ENCODE measurements at regions not wholly inside any gene's neighbourhood (a gene's known extent, or its start where the extent isn't known, plus 50 kb on each side); places are given as distances from the start of the nearest gene placed in this dataset.
A peak's percentile ranks its signal among the peaks of the same experiment; 100 is the strongest.
"Not testable (repeated sequence)": the region's sequence is repeated elsewhere in the genome, so short reads cannot be mapped to it uniquely, and the experiment has no call there.

DNA sequence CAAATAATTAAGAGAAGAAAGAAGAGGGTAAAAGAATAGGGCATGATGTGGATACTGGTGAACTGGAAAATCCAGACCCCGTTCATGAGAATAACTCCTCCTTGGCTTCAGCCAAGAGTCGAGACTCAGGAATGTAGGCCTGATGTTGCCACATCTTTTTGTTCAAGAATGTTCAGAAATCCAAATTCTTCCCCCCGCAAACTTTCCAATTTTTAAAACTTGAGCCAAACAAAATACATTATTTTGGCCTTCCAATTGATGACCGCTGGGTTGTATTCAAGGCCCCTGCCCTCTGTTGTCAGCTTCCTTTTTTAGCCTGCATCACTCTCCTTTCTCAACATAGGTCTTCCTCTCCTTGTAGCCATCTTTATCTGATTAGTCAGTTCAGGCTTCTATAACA is 106.1 kb downstream of the TNFAIP3 start:
- no peak for DNase-seq
- no peak overlapping the region for H2AFZ ChIP-seq (ENCODE audit: low read length)
- no peak overlapping the region for H3K27ac ChIP-seq (ENCODE audit: low read length)
- no peaks in the 10 kb centered on the region for H3K9me2 ChIP-seq (replicated peaks; ENCODE audit: insufficient read depth, low read length)
- no peak overlapping the region for H3K4me2 ChIP-seq (ENCODE audit: low read depth, low read length, poor library complexity, severe bottlenecking)
- H3K9ac ChIP-seq (ENCODE audit: low read length): no peak overlapping the region
- H3K9me3 ChIP-seq (ENCODE audit: low read length): no peaks in the 10 kb centered on the region
- no peaks in the 10 kb centered on the region for H3K79me2 ChIP-seq (ENCODE audit: low read length)
- no peaks in the 10 kb centered on the region for H3K4me1 ChIP-seq (ENCODE audit: low read length)
- H3K27me3 ChIP-seq (ENCODE audit: low read length): no peaks in the 10 kb centered on the region
- H3K36me3 ChIP-seq (ENCODE audit: insufficient read depth, low read length): no peaks in the 10 kb centered on the region
- H4K20me1 ChIP-seq (ENCODE audit: insufficient read depth, low read depth, low read length): no peaks in the 10 kb centered on the region
- H3K4me3 ChIP-seq (ENCODE audit: low read length): no peak overlapping the region

- H4K20me1 ChIP-seq (ENCODE audit: insufficient read depth, low read depth, low read length): no peaks in the 10 kb centered on the region
- H3K4me3 ChIP-seq (ENCODE audit: low read length): no peak overlapping the region
- H3K9me3 ChIP-seq (ENCODE audit: low read length): no peaks in the 10 kb centered on the region
- no peak overlapping the region for H3K9ac ChIP-seq (ENCODE audit: low read length)
- H3K9me2 ChIP-seq (replicated peaks; ENCODE audit: insufficient read depth, low read length): no peaks in the 10 kb centered on the region
- H3K36me3 ChIP-seq (ENCODE audit: insufficient read depth, low read length): no peaks in the 10 kb centered on the region
- H3K4me1 ChIP-seq (ENCODE audit: low read length): no peaks in the 10 kb centered on the region
- H3K4me2 ChIP-seq (ENCODE audit: low read depth, low read length, poor library complexity, severe bottlenecking): no peak overlapping the region
- no peak overlapping the region for H2AFZ ChIP-seq (ENCODE audit: low read length)
- H3K27ac ChIP-seq (ENCODE audit: low read length): no peak overlapping the region
- H3K79me2 ChIP-seq (ENCODE audit: low read length): no peaks in the 10 kb centered on the region
- no peaks in the 10 kb centered on the region for H3K27me3 ChIP-seq (ENCODE audit: low read length)
- peak; percentile 43 for DNase-seq
Observed at GRCh38 chr6:137975188-137975940, 108.3 kb downstream of the TNFAIP3 start.

DNA sequence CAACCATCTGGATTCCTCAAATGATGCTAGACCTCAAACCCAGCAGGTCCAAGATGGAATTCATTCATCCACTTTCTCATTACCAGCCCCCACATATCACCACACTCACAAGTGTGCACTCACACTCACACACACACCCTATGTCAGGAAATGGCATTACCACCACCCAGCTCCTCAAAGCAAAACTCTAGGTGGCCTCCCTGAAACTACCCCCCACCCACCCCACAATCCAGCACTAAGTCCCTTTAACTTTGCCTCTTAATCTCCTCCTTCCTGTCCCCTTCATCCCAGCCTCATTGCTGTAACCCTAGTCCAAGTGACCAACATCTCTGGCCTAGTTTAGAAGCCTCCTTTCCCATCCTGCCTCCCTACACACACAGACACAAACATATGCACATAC is 109.4 kb downstream of the TNFAIP3 start:
- no peak for DNase-seq
- H3K9me2 ChIP-seq (replicated peaks; ENCODE audit: insufficient read depth, low read length): no peaks in the 10 kb centered on the region
- no peaks in the 10 kb centered on the region for H3K4me1 ChIP-seq (ENCODE audit: low read length)

DNA sequence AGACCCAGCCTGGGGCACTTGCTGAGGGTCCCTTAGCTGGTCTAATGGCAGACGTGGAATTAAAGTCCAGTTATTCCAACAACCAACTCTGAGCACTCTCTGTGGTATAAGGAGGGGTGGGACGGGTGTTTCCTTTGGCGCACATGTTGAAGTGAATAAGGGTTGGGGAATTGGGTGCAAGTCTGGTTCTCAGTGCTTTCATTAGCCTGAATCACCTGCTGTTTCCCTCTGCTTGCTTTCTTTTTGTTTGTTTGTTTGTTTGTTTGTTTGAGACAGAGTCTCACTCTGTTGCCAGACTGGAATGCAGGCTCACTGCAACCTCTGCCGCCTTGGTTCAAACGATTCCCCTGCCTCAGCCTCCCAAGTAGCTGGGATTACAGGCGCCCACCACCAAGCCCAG is 110.1 kb downstream of the TNFAIP3 start:
- no peak overlapping the region for H3K9ac ChIP-seq (ENCODE audit: low read length)
- H4K20me1 ChIP-seq (ENCODE audit: insufficient read depth, low read depth, low read length): no peaks in the 10 kb centered on the region
- no peak overlapping the region for H3K27ac ChIP-seq (ENCODE audit: low read length)
- no peak overlapping the region for H2AFZ ChIP-seq (ENCODE audit: low read length)
- H3K27me3 ChIP-seq (ENCODE audit: low read length): no peaks in the 10 kb centered on the region
- no peaks in the 10 kb centered on the region for H3K36me3 ChIP-seq (ENCODE audit: insufficient read depth, low read length)
- no peak for DNase-seq
- no peak overlapping the region for H3K4me2 ChIP-seq (ENCODE audit: low read depth, low read length, poor library complexity, severe bottlenecking)
- H3K9me3 ChIP-seq (ENCODE audit: low read length): no peaks in the 10 kb centered on the region
- H3K79me2 ChIP-seq (ENCODE audit: low read length): no peaks in the 10 kb centered on the region
- no peaks in the 10 kb centered on the region for H3K9me2 ChIP-seq (replicated peaks; ENCODE audit: insufficient read depth, low read length)
- no peaks in the 10 kb centered on the region for H3K4me1 ChIP-seq (ENCODE audit: low read length)
- no peak overlapping the region for H3K4me3 ChIP-seq (ENCODE audit: low read length)

More for the DNA sequence above, 109.4 kb downstream of the TNFAIP3 start:
- Histone ChIP-seq H4K20me1 (ENCODE audit: insufficient read depth, low read depth, low read length) (no peaks in the 10 kb centered on the region), H3K9ac (ENCODE audit: low read length) (no peak overlapping the region), H3K27me3 (ENCODE audit: low read length) (no peaks in the 10 kb centered on the region), H3K27ac (ENCODE audit: low read length) (no peak overlapping the region), H3K9me3 (ENCODE audit: low read length) (no peaks in the 10 kb centered on the region), H2AFZ (ENCODE audit: low read length) (no peak overlapping the region), H3K79me2 (ENCODE audit: low read length) (no peaks in the 10 kb centered on the region), H3K4me2 (ENCODE audit: low read depth, low read length, poor library complexity, severe bottlenecking) (no peak overlapping the region), H3K4me3 (ENCODE audit: low read length) (no peak overlapping the region), H3K36me3 (ENCODE audit: insufficient read depth, low read length) (no peaks in the 10 kb centered on the region)

DNA sequence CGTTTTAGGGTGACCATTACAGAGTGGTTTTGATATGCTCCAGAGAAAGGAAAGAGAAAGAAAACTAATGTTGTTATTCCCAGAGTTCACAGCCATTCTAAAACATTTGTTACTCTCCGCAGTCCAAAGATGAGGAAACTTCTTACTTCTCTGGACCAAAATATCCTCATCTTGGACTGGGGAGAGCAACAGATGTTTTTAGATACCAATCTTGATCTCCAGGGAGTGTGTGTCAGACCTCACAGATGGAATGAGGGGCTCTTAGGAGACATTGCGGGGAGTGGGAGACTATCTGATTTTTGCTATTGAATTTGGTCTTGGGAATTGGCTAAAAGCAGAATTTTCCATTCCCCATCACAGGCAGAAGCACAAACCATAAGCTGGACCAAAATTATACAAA is 110.8 kb downstream of the TNFAIP3 start:
- no peaks in the 10 kb centered on the region for H4K20me1 ChIP-seq (ENCODE audit: insufficient read depth, low read depth, low read length)
- H3K79me2 ChIP-seq (ENCODE audit: low read length): no peaks in the 10 kb centered on the region
- no peak overlapping the region for H3K9ac ChIP-seq (ENCODE audit: low read length)
- DNase-seq: no peak
- H2AFZ ChIP-seq (ENCODE audit: low read length): no peak overlapping the region
- H3K27me3 ChIP-seq (ENCODE audit: low read length): no peaks in the 10 kb centered on the region
- no peak overlapping the region for H3K4me2 ChIP-seq (ENCODE audit: low read depth, low read length, poor library complexity, severe bottlenecking)
- H3K36me3 ChIP-seq (ENCODE audit: insufficient read depth, low read length): no peaks in the 10 kb centered on the region
- no peaks in the 10 kb centered on the region for H3K9me3 ChIP-seq (ENCODE audit: low read length)
- no peaks in the 10 kb centered on the region for H3K9me2 ChIP-seq (replicated peaks; ENCODE audit: insufficient read depth, low read length)
- no peak overlapping the region for H3K4me3 ChIP-seq (ENCODE audit: low read length)
- no peak overlapping the region for H3K27ac ChIP-seq (ENCODE audit: low read length)
- H3K4me1 ChIP-seq (ENCODE audit: low read length): no peaks in the 10 kb centered on the region

GRCh38 chr6:137978252-137978896 is 111.3 kb downstream of the TNFAIP3 start:
- no peaks in the 10 kb centered on the region for H3K9me3 ChIP-seq (ENCODE audit: low read length)
- no peaks in the 10 kb centered on the region for H3K36me3 ChIP-seq (ENCODE audit: insufficient read depth, low read length)
- H3K79me2 ChIP-seq (ENCODE audit: low read length): no peaks in the 10 kb centered on the region
- no peak overlapping the region for H3K27ac ChIP-seq (ENCODE audit: low read length)
- no peaks in the 10 kb centered on the region for H3K4me1 ChIP-seq (ENCODE audit: low read length)
- no peak for DNase-seq
- no peaks in the 10 kb centered on the region for H3K9me2 ChIP-seq (replicated peaks; ENCODE audit: insufficient read depth, low read length)
- no peak overlapping the region for H2AFZ ChIP-seq (ENCODE audit: low read length)
- no peaks in the 10 kb centered on the region for H4K20me1 ChIP-seq (ENCODE audit: insufficient read depth, low read depth, low read length)
- H3K4me2 ChIP-seq (ENCODE audit: low read depth, low read length, poor library complexity, severe bottlenecking): no peak overlapping the region
- H3K9ac ChIP-seq (ENCODE audit: low read length): no peak overlapping the region
- no peak overlapping the region for H3K4me3 ChIP-seq (ENCODE audit: low read length)
- no peaks in the 10 kb centered on the region for H3K27me3 ChIP-seq (ENCODE audit: low read length)

DNA sequence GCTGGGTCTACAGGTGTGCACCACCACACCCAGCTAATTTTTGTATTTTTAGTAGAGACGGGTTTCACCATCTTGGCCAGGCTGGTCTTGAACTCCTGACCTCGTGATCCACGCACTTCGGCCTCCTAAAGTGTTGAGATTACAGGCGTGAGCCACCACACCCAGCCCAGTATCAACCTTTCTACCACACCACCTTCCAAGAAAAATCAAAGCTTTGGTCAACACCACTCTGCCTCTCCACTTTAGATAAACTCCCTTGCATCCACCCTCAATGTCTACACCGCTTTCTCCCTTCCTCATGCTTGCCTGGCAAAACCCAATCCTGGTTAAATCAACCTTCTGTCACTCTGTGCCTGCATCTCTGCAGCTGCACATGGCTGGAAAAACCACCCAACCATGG is 112.2 kb downstream of the TNFAIP3 start:
- H3K4me1 ChIP-seq (ENCODE audit: low read length); H4K20me1 ChIP-seq (ENCODE audit: insufficient read depth, low read depth, low read length); H3K27me3 ChIP-seq (ENCODE audit: low read length); H3K4me3 ChIP-seq (ENCODE audit: low read length); DNase-seq; H2AFZ ChIP-seq (ENCODE audit: low read length); H3K9ac ChIP-seq (ENCODE audit: low read length); H3K36me3 ChIP-seq (ENCODE audit: insufficient read depth, low read length); H3K9me3 ChIP-seq (ENCODE audit: low read length); H3K9me2 ChIP-seq (replicated peaks; ENCODE audit: insufficient read depth, low read length); H3K27ac ChIP-seq (ENCODE audit: low read length); H3K4me2 ChIP-seq (ENCODE audit: low read depth, low read length, poor library complexity, severe bottlenecking); H3K79me2 ChIP-seq (ENCODE audit: low read length): not testable (repeated sequence)

DNA sequence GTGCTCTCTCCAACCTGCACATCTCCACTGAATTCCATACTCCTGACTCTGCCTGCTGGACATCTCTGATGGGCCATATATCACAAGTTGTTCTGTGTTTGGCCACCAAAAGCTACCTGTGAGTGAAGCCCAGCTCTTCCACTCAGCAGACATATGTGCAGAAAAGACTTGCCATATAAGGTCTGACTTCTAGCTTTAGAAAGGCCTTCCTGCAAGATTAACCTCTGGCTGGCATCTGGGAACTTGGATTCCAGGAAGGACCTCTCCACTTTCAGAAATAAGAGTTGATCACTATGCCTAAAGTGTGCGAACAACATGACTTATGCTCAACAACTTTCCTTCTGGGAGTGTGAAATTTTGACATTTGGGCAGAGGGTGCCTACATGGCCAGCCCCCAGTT is 113.7 kb downstream of the TNFAIP3 start:
- Histone ChIP-seq H3K9ac (ENCODE audit: low read length) (no peak overlapping the region), H3K4me1 (ENCODE audit: low read length) (no peaks in the 10 kb centered on the region), H3K79me2 (ENCODE audit: low read length) (no peaks in the 10 kb centered on the region), H3K27ac (ENCODE audit: low read length) (no peak overlapping the region), H3K9me3 (ENCODE audit: low read length) (no peaks in the 10 kb centered on the region), H4K20me1 (ENCODE audit: insufficient read depth, low read depth, low read length) (no peaks in the 10 kb centered on the region), H3K9me2 (replicated peaks; ENCODE audit: insufficient read depth, low read length) (no peaks in the 10 kb centered on the region), H3K36me3 (ENCODE audit: insufficient read depth, low read length) (no peaks in the 10 kb centered on the region), H2AFZ (ENCODE audit: low read length) (no peak overlapping the region), H3K27me3 (ENCODE audit: low read length) (no peaks in the 10 kb centered on the region), H3K4me2 (ENCODE audit: low read depth, low read length, poor library complexity, severe bottlenecking) (no peak overlapping the region), H3K4me3 (ENCODE audit: low read length) (no peak overlapping the region)
- no peak for DNase-seq

Data from Karpas-422 (cell line).